Middle frontal gyrus (tissue), 1 donor: ENCODE measurements at regions not wholly inside any gene's neighbourhood (a gene's known extent, or its start where the extent isn't known, plus 50 kb on each side); places are given as distances from the start of the nearest gene placed in this dataset.
"Not testable (repeated sequence)": the region's sequence is repeated elsewhere in the genome, so short reads cannot be mapped to it uniquely, and the experiment has no call there.

ENCODE experiments used
- DNase-seq: peaks from one replicate; pipeline ENCODE4 v3.0.0-alpha.2; 2015; ENCODE audit warnings: low spot score; ENCODE audit errors: extremely low spot score

DNA sequence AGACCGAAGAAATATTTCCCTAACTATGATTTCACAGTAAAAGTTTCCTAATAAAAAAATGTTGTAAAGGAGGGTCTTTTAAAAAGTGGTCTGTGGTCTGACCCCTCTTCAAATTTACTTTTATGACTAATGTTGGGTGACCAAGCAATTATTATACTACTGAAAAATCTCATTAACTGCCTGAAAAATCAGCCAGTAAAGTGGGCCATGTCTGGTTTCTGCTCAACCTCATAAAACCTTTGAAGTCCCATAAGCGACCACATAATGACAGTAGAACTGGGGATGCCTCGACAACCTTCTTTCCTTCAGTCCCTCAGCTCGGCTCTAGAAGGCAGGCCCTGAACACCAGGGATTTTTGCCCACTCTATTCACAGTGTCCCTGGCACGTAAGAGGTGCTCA is 434.3 kb downstream of the EFNB2 start:
- no peak for DNase-seq

DNA sequence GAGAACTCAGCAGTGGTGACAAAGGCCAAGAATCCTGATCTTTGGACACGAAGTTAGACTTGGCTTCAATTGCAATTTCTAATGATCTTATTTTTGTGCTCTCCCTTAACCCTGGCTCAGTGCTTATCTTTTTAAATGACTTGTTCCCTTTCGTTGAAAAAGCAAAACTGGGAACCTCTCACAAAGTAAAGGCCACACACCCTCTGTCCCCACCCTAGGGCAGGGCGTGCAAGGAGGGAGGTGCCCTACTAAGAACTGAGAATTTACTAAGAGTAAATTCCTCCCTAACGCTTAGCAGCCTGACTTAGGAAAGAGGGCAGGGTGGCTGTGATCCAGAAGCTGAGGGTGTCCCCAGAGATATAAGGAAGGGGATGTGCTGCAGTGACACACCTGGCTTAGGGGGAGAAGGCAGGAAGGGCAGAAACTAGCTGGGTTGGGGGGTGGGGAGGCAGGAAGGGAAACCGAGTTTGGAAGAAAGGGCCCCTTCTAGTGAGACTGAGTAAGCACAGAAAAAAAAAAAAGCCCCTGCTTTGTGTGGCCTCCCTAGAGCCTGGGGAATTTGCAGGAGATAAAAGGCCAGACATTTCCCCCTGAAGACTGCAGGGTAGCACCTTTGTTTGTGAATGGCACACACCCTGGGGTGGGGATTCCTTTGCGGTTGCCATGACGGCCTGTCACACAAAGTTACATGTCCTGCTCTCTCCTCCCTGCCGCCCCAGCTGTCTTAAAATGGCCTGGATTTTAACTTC is 435.1 kb downstream of the EFNB2 start:
- no peak for DNase-seq

DNA sequence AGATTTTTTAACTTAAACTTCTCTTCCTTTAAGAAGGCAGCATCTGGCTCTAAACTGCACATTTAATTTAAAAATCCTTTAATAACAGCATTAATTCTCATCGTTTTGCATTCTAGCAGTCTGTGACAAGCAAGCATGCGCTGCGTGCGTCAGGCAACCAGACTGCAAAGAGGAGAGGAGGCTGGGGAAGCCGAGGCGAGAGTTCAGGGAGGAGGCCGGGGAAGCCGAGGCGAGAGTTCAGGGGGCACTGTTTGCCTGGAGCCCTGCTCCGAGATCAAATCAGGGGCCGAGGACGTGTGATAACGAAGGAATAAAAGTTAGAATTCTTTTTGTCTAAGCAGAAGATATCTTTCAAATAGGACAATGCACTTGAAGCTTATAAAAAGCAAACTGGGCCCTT is 435.7 kb downstream of the EFNB2 start:
- no peak for DNase-seq

DNA sequence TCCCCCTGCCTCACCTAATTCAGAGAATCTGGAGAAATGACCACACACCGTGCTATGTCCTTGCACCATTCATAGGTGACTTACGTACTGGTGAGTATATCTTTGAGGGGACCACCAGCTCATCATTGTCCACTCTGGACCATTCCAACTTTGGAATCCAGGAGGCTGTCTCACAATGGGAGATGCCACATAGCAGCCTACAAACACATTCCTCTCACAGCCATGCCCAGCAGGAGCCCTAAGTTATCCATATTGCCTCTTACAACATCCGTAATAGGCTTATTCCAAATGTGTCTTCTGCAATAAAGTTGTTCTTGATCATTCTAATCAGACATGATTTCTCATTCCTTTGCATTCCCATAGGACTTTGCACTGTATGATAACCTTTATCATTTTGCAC is 436.7 kb downstream of the EFNB2 start:
- no peak for DNase-seq

DNA sequence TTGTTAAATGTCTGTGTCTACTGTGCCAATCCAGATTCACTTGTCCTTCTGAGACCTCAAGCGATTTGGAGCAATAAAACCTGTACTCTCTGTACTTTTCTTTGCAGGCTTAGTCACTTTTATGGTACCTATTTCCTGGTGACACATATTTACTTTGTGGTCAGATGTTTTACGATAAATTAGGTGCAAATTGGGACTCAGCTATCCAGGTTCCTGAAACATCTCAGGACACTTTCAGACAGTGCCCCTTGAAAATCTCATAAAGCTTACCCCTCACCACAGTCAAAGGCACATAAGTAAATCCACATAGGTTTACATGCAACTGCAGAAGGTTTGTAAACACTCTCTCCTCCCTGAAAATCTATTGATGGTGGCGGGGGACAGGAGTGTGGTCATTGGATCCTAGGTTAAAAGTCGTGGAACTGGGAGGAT is 438.8 kb downstream of the EFNB2 start:
- no peak for DNase-seq

DNA sequence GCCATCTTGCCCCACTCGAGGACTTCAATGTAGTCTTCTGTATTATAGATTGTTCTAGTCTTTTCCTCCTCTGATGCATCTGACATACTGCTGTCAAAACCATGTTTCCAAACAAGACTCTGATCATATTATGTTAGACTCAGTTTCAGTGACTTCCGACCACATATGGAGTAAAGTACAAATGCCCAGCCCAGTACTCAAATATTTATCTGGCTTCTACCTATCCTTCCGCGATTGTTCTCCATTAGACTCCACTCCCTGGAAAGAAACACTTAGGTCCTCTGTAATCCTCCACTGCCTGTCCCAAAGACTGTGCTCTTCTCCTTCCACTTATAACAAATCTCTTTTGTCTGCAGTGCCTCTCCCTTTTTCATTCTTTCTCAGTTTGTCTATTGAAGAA is 439.5 kb downstream of the EFNB2 start:
- DNase-seq, result no peak

DNA sequence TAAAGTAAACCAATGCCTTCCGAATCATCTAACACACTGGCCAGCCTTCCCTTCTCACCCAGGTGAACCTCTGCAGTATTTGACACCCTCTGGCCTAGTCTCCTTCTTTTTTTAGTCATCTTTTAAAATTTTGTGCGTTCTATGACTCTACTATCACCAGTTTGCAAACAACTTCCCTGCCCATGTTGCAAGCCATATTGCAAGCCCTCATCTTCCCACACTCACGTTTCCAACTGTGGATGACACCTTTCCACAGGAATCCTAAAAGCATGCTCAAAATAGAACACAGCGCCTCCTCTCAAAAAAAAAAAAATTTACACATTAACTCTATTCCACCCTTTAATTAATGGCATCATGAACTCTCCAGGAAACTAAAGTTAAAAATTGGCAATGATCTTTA is 440.1 kb downstream of the EFNB2 start:
- DNase-seq, result no peak

DNA sequence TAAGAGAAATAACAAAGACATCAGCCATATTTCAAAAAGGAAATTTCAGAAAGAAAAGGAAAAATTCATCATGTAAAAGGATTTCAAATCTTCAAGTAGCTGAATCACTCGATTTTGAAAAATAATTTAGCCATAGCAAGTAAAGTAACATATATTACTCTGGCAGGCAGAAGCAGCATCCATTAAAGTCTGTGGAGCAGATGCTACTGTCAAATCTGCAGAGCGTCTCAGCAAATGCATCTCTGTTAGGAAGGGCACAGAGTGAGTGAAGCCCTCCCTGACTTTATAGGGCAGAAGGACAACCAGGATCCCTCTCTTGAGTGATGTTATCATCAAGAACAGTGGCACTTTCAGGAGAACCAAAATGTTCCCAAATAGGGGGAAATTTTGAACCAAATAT is 445.5 kb downstream of the EFNB2 start:
- no peak for DNase-seq

DNA sequence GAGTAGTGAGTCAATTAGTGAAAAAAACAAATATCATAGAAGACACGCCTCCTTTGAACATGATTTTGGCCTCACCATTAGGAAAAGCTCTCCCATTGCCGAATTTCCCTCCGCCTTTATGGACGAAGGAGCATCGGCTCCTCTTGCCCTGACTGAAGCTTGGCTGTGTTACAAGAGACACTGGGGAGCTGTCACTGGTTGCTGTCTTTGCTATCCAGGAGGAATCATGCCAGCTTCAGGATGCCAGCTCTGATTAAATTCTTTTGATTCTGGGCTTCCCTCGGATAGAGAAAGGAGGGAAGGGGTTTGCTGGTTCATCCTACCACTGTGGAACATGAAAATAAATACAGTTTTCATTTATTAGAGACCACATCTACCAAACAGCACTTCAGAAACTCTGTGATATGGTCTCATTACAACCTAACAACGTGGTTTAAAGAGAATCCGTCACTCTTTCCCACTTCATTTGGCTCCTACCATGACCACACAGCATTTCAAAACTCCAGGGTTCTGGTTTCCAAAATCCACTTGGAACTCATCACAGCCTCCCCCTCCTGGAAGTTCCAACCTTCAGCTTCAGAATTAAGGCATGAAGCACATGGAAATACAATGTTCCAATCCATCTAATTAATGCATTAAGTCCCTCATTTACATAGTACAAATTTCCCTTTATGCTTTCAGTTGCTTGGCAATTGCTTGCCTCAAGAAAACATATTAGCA is 446.0 kb downstream of the EFNB2 start:
- DNase-seq, result no peak

DNA sequence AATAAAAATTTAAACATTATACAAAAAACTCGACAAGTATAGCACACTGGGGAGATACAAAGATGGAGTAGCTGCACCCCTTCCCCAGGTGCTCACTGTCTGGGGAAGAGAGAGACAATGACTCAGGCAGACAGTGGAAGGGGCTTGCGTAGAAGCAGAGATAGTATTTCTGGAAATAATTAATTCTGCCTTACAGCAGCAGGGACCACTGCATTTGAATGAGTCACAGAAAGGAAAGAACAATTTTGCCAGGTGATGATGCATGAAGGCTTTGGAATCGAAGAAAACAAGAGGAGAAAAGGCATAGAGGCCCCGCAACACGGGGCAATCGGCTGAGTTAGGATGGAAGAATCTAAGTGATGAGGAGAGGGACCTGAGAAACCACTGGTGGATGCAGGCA is 447.4 kb downstream of the EFNB2 start:
- no peak for DNase-seq

DNA sequence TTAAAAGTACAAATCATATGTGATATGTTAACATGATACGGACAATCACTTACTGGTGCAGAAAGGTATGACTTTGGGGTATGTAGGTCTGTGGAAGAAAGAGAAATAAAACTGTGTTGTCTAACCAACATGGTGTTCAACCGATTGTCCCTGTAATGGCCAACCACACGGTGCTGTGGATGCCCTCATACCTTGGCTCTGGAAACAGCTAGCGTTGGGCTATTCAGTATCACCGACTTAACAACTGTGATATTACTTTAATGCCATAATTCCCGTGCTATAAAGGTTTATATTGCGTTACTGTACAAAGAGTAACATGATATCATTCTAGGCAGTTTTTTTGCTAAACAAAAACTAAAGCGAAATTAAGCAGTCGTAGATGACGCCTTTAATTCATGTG is 448.3 kb downstream of the EFNB2 start:
- DNase-seq, result no peak

DNA sequence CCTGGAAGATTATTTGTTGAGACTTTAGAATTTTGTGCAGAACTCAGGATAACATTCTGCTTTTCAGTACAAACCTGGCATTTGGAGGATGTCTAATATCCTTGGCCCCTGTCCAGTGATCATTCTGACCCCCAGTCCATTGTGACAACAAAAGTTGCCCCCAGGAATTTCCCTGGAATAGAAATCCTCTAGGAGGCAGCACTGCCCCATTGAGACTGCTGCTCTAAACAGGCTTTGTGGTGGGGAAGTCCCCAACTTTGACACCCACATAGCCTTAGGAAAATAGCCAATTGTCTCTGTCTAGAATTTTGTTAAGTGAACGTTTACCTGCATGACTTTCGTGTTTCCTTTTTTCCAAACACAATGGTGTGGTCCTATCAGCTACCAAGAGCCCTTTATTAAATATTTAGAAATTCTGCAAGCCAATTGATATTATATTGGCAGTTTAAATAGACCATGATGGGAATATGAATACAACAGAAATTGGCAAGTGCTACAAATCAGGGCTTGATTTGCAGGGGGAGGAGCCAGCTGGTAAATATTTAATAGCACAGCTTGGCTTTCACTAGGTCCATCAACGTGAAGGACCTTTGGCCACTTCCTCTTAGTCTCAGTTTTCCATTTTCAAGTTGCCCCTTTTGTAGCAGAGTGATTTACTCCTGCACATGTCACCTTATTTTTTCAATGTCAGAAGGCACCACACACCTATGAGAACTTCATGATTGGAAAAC is 451.7 kb downstream of the EFNB2 start:
- DNase-seq, result no peak

DNA sequence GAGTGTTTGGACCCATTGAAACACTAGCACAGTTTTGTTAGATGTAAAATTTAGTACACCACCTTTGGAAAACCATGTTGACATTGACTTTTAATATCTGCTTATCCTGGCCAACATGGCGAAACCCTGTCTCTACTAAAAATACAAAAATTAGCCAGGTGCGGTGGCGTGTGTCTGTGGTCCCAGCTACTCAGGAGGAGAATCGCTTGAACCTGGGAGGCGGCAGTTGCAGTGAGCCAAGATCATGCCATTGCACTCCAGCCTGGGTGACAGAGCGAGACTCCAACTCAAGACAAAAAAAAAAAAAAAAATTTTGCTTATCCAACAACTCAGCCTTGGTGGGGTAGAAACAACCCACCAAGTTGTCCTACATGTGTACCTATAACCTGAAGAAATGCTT is 454.2 kb downstream of the EFNB2 start:
- DNase-seq, result not testable (repeated sequence)

DNA sequence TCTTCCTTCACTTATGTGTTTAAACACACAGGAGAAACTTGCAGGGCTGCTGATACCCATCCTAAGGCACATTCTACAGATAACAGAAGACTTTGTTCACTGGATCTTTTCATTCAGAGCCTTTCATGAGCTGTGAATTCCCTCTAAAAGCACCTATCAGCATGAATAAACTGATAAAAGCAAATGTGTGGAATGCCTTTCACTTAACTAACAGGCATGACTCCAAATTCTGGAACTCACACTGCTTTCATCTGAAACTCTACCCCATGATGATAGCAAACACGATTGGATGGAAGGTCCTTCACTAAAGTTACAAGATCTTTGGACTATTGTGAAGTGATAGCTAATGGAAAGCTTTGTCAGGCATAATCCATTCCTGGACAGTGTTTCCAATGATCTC is 457.3 kb downstream of the EFNB2 start:
- no peak for DNase-seq

DNA sequence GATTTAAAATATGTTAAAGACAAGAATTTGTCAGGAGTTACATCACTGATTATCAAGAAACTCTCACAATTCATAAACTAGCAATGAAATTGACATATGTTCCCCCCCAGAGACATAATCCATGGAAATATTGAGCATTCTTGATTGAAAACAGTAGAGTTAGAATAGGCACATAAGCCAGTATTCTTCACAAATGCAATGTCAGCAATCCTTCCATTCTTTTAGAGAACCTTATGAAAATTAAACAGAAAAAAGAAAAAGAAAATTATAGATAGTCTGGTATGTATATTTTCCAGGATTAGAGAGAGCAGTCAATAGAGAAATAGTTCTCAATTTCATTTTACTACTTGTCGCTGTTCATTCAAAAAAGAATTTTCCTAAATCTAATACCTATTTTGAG is 458.4 kb downstream of the EFNB2 start:
- DNase-seq, result no peak

DNA sequence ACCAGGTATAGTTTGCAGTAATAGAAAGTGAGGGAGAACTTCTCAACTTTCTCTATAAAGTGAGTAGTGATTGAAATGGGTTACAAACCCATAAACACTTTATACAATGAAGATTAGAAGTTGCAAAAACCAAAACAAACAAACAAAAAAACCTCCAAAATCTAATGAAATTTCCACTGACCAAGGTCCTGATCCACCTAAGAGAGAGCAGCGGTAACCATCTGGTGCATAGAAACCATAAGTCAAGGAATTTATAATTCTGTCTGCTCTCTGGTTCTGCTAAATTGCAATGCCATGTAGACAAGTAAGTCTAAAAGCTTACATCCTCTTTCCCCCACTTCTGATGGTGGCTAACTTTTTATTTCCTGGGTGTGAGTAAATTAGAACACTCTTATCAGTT is 463.4 kb downstream of the EFNB2 start:
- DNase-seq, result no peak

DNA sequence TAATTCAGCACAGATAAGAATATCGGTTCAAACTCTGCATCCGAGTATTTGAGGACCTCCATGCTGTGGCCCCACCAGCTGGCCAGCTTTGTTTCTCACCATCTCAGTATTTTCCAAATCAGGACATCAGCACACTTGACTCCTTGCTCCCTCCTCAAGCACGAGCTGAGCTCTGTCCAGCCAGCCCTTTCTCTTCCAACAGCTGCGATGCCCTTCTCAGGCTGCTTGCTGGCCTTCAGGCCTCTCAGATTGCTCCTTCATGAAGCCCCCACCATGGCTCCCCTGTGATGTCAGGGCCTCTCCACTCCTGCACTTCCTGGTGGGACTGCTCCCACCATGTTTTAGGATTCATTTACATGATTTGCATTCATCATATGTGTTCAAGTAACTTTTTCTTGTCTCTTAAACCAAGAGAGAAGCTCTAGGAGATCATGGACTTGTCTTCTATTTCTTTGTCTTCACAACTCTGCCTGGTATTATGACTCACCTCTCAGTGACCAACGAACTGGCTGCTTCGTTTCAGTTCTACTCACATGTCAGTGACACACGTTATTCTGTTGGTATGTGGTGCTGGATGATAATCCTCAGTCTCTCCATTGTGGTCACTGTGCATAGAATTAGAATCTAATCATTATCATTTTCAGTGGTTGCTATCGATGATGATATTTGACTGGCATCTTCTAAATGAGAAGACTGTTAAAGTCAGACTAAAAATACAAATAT is 471.7 kb downstream of the EFNB2 start:
- DNase-seq, result no peak

DNA sequence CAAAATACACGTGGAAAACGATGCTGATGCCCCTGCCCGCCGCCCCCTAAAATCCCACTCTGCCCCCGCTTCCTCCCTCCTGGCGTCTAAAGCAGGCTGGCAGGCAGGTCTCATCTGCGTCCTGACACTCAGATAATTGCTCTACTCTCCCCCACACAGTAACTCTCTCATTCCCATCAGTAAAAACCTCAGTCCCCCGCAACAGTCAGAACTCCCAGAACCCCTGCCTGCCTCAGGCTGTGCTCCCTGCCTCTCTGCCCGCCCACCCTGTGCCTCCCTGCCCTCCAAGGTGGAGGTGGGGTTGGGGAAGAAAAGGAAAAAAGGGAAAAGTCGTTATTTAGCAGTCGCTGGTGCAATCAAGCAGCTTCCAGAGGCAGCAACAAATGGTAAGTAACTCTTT is 473.7 kb downstream of the EFNB2 start:
- DNase-seq, result no peak

DNA sequence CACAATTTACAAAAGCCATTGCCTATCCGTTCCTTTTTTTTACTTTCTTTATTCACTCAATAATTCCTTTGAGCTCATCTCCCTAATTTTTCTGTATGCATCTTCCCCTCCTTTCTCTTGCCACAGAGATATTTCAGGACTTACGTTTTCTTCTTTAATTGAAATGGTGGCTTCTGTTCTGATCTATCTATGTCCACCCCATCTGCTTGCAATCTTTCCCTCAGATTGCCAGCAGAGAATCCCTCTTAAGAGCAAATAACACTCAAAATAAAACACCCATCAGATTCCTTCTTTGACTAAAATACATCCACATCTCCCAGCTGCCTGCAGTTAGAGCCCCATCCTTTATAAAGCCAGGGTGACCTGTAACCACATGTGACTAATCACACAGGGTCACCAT is 478.6 kb downstream of the EFNB2 start:
- DNase-seq, result no peak

DNA sequence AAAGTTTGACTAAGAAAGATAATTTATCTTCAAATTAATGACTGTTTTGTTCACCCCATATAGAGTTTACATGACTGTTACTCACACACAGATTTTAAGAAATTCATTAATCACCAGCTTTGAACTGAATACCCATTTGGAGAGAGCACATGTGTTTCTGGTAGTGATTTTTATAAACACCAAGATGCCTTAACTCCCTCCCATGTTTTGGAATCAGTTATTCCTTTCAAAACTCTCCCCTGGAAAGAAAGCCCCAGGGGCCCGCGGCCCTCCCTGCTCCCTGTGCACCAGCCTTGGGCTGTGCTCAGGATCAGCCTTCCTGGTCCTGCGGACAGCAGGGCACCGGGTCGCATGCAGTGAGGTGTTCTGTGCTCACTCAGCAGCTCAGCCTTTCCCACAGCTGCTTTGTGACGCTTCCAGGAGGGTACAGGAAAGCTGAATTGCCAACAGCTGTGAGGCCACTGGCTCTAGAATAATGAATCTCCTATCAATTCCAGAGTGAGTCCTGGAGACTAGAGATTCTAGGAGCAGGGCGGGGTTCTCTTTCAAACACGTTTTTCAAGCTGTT is 483.2 kb downstream of the EFNB2 start:
- no peak for DNase-seq

DNA sequence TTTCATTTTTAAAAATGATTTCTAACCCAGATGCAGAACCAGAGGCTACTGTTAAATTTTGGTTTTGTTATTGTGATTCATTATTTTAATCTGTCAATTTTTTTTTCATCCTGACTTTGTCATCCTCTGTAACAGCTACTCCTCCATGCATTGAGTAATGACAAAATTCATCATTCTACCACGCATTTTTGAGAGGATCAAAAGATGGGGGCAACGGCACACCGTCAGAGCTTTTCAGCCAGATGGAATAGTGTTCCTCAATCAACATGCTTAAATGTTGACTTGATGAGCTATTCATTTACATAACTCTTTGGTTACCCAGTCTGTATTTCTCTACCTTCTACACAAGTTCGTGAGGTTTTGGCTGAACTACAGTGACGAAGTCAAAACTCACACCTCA is 486.3 kb downstream of the EFNB2 start:
- no peak for DNase-seq
